GM12878 (cell line): ENCODE measurements at regions not wholly inside any gene's neighbourhood (a gene's known extent, or its start where the extent isn't known, plus 50 kb on each side); places are given as distances from the start of the nearest gene placed in this dataset.

Experiments used
- ATAC-seq: fragments of 200-7000 bp; cut with Tn5 transposase; 3 replicates; pipeline ENCODE4 v1.9.1; 2020; ENCODE audit warnings: mild to moderate bottlenecking, moderate library complexity
- BruUV-seq: library from RNA; stranded (reverse); fragments of 400-500 nt; replicated peaks from 2 replicates; lab custom pipeline; 2021; lab: Mats Ljungman, UMichigan
- CTCF ChIA-PET: fragments of 300-600 bp; sonication (Branson Sonifier 250); formaldehyde crosslinking; extraction: SDS; loops from one replicate; lab custom pipeline; 2021; ENCODE audit warnings: inconsistent platforms; lab: Yijun Ruan, JAX
- POLR2A ChIA-PET: fragments of 350-600 bp; formaldehyde crosslinking; extraction: SDS; loops from one replicate; lab custom pipeline; 2021; ENCODE audit warnings: inconsistent platforms; lab: Charles Lee
- RAD21 ChIA-PET: fragments of 300-600 bp; sonication (Branson Sonifier 250); formaldehyde crosslinking; loops from one replicate; lab custom pipeline; 2023; ENCODE audit warnings: antibody characterized with exemption; ENCODE audit not compliant: unreplicated experiment; lab: Charles Lee
- SMC1A ChIA-PET: fragments of 300-600 bp; sonication (Branson Sonifier 250); formaldehyde crosslinking; loops from one replicate; lab custom pipeline; 2023; ENCODE audit not compliant: unreplicated experiment, uncharacterized antibody; lab: Charles Lee
- DNase-seq: peaks from one replicate; pipeline ENCODE4 v3.0.0-alpha.2; 2011; ENCODE audit warnings: low read depth, low spot score
- FAIRE-seq: peaks from 3 replicates; lab custom pipeline; 2011; peaks lifted over from hg19 to GRCh38; lab: Jason Lieb, UNC
- H2AFZ ChIP-seq: 2 replicates; pipeline ENCODE4 v1.6.0; 2011; ENCODE audit warnings: low read depth, low read length, control low read depth; ENCODE audit not compliant: control insufficient read depth
- H3K27ac ChIP-seq: 2 replicates; pipeline ENCODE4 v1.5.1; 2011; ENCODE audit warnings: control low read depth; ENCODE audit not compliant: control insufficient read depth, insufficient read depth
- H3K27me3 ChIP-seq, 2 experiments: replicated peaks in 1 of 2; 2 replicates each; pipeline versions ENCODE4 v1.6.0 to v1.6.1; 2011; ENCODE audit warnings: low read length in 1 of 2; ENCODE audit not compliant: control insufficient read depth in 2 of 2, insufficient read depth in 2 of 2
- H3K36me3 ChIP-seq, 2 experiments: 2 replicates each; pipeline ENCODE4 v1.5.1; 2011; ENCODE audit warnings: low read length in 1 of 2; ENCODE audit not compliant: control insufficient read depth in 2 of 2, insufficient read depth in 2 of 2
- H3K4me1 ChIP-seq: 2 replicates; pipeline ENCODE4 v1.6.1; 2011; ENCODE audit warnings: mild to moderate bottlenecking, low read length, moderate library complexity, mixed read lengths; ENCODE audit not compliant: control insufficient read depth, insufficient read depth
- H3K4me2 ChIP-seq: 2 replicates; pipeline ENCODE4 v1.6.0; 2011; ENCODE audit warnings: control low read depth; ENCODE audit not compliant: control insufficient read depth, insufficient read depth
- H3K4me3 ChIP-seq: fragments of 200-600 bp; sonication (generic); 2 replicates; pipeline ENCODE4 v1.5.1; 2016
- H3K79me2 ChIP-seq: 2 replicates; pipeline ENCODE4 v1.6.0; 2011; ENCODE audit warnings: low read length; ENCODE audit not compliant: control insufficient read depth, insufficient read depth
- H3K9ac ChIP-seq: 2 replicates; pipeline ENCODE4 v1.8.0; 2011; ENCODE audit warnings: low read length, control low read depth, mixed read lengths; ENCODE audit not compliant: control insufficient read depth, insufficient read depth
- H3K9me3 ChIP-seq: replicated peaks from 3 replicates; pipeline ENCODE4 v1.5.1; 2011; ENCODE audit warnings: mild to moderate bottlenecking, low read length; ENCODE audit not compliant: control insufficient read depth, insufficient read depth
- H4K20me1 ChIP-seq: 2 replicates; pipeline ENCODE4 v1.6.0; 2011; ENCODE audit not compliant: control insufficient read depth, insufficient read depth
- ATF3 ChIP-seq: IDR thresholded peaks from 2 replicates; pipeline ENCODE4 v1.6.1; 2011; ENCODE audit warnings: low read depth, mild to moderate bottlenecking, low read length, moderate library complexity, borderline replicate concordance; ENCODE audit errors: extremely low read depth
- IKZF2 ChIP-seq, 2 experiments: fragments of 450-650 bp; IDR thresholded peaks; 2 replicates each; pipeline ENCODE4 v1.6.1; 2017; ENCODE audit warnings: mild to moderate bottlenecking in 2 of 2, moderate library complexity in 2 of 2
- KLF5 ChIP-seq: fragments of 450-650 bp; IDR thresholded peaks from 2 replicates; pipeline ENCODE4 v1.6.1; 2014; ENCODE audit warnings: mild to moderate bottlenecking; ENCODE audit not compliant: partially characterized antibody
- MEF2A ChIP-seq: IDR thresholded peaks from 2 replicates; pipeline ENCODE4 v1.6.1; 2011; ENCODE audit warnings: low read depth, mild to moderate bottlenecking, low read length, moderate library complexity; ENCODE audit not compliant: insufficient read depth
- MXI1 ChIP-seq: fragments of 150-350 bp; IDR thresholded peaks from 2 replicates; pipeline ENCODE4 v1.6.1; 2011; ENCODE audit warnings: low read depth, mild to moderate bottlenecking, inconsistent platforms, low read length, improper control_type of control experiment
- NFIC ChIP-seq: IDR thresholded peaks from 2 replicates; pipeline ENCODE4 v1.6.1; 2012; ENCODE audit warnings: low read depth, mild to moderate bottlenecking, inconsistent platforms, low read length, moderate library complexity
- NR2C1 ChIP-seq: fragments of 450-650 bp; IDR thresholded peaks from 2 replicates; pipeline ENCODE4 v1.6.1; 2017; ENCODE audit warnings: antibody characterized with exemption, mild to moderate bottlenecking, moderate library complexity
- NR2F1 ChIP-seq: fragments of 450-650 bp; conservative IDR thresholded peaks from 2 replicates; pipeline ENCODE4 v1.6.1; 2017; ENCODE audit warnings: mild to moderate bottlenecking
- NRF1 ChIP-seq: conservative IDR thresholded peaks from 2 replicates; pipeline ENCODE4 v1.6.1; 2011; ENCODE audit warnings: mild to moderate bottlenecking, low read depth, low read length, improper control_type of control experiment
- RB1 ChIP-seq: fragments of 450-650 bp; formaldehyde crosslinking; IDR thresholded peaks from 2 replicates; pipeline ENCODE4 v1.6.1; 2017; ENCODE audit warnings: mild to moderate bottlenecking, borderline replicate concordance
- RFX5 ChIP-seq: IDR thresholded peaks from 2 replicates; pipeline ENCODE4 v1.6.1; 2011; ENCODE audit warnings: low read depth, low read length, improper control_type of control experiment
- SMARCA5 ChIP-seq: fragments of 450-650 bp; IDR thresholded peaks from 2 replicates; pipeline ENCODE4 v1.6.1; 2017; ENCODE audit warnings: mild to moderate bottlenecking
- ZBED1 ChIP-seq: IDR thresholded peaks from 2 replicates; pipeline ENCODE4 v1.6.1; 2016; ENCODE audit warnings: borderline replicate concordance
- ZNF274 ChIP-seq: IDR thresholded peaks from one replicate; pipeline ENCODE4 v1.8.0; 2011; ENCODE audit not compliant: insufficient read length, insufficient read depth
- WGBS: methylation state at CpG from one replicate; pipeline ENCODE4 v1.1.6; 2016; ENCODE audit warnings: low lambda C conversion rate; ENCODE audit not compliant: insufficient replicate concordance, insufficient coverage; ENCODE audit errors: missing lambda C conversion rate; 5-methylcytosine and 5-hydroxymethylcytosine counted together
- in situ Hi-C: fragments of 300-500 bp; cut with MboI; formaldehyde crosslinking; loops from 9 replicates; pipeline ENCODE4 v1.14.3; 2018; ENCODE audit warnings: mixed read lengths
- intact Hi-C: fragments of 100-400 bp; cut with micrococcal nuclease; formaldehyde crosslinking; loops from one replicate; pipeline ENCODE4 v1.14.2; 2022; ENCODE audit not compliant: unreplicated experiment
- TF ChIP-seq, protein P1 (sequence below): fragments of 450-650 bp; conservative IDR thresholded peaks from 2 replicates; pipeline ENCODE4 v1.6.1; 2017; ENCODE audit warnings: mild to moderate bottlenecking, moderate library complexity
- TF ChIP-seq, protein P2 (sequence below): fragments of 450-650 bp; formaldehyde crosslinking; IDR thresholded peaks from 2 replicates; pipeline ENCODE4 v1.4.0; 2020; ENCODE audit warnings: mild to moderate bottlenecking, moderate library complexity
- TF ChIP-seq, protein P3 (sequence below): fragments of 450-650 bp; IDR thresholded peaks from 2 replicates; pipeline ENCODE4 v1.6.1; 2017; ENCODE audit warnings: antibody characterized with exemption, mild to moderate bottlenecking, moderate library complexity

DNA sequence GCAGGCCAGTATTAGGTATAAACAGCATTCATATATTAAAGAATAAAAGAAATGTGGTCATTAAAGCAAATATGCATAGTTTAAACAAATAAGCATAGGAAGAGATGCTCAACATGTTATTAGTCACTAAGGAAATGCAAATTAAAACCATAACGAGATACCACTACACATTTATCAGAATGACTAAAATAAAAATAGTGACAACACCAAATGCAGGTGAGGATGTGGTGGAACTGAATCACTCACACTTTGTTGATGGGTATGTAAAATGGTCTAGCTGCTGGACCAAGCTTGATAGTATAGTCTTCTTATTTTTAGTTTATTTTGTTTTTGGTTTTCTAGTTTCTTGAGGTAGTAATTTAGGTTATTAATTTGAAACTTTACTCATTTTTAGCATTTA is 242.9 kb downstream of the HGF start:
- Histone ChIP-seq H2AFZ (no peak overlapping the region), H3K27ac (no peak overlapping the region), H4K20me1 (no peaks in the 10 kb centered on the region), H3K27me3 (no peaks in the 10 kb centered on the region), H3K4me2 (no peak overlapping the region), H3K4me3 (no peak overlapping the region), H3K4me1 (no peaks in the 10 kb centered on the region), H3K36me3 (no peaks in the 10 kb centered on the region), H3K9me3 (no peaks in the 10 kb centered on the region), H3K79me2 (no peaks in the 10 kb centered on the region), H3K9ac (no peak overlapping the region)
- SMC1A ChIA-PET: interaction anchor here (1.0 to 1.8 kb wide), 2 partner anchors 10 to 19 kb away, joined by 3 to 4 read pairs; no protein-coding TSS in a partner anchor
- WGBS: 0% methylated on average over 1 of the region's 1 CpG
- RAD21 ChIA-PET: interaction anchor here (0.7 kb wide), 1 partner anchor 22 kb away, joined by 4 read pairs; no protein-coding TSS in a partner anchor
- in situ Hi-C loops: no loop called here
- BruUV-seq: no TSS peak
- FAIRE-seq (no peak), DNase-seq (no peak), ATAC-seq (peak; percentile 49; the same call in 2 of the 3 replicates)
- POLR2A ChIA-PET: interaction anchor here (0.6 kb wide), 1 partner anchor 1002 kb away, joined by 3 read pairs; no protein-coding TSS in a partner anchor
- intact Hi-C loops: no loop called here
- CTCF ChIA-PET: interaction anchor here (1.5 to 1.7 kb wide), 2 partner anchors 19 to 489 kb away, joined by 3 to 4 read pairs; no protein-coding TSS in a partner anchor
- TF ChIP-seq MEF2A (no peak), IKZF2 (IDR thresholded peaks at IDR 0.05) (no peak), ZBED1 (no peak), ZNF274 (no peak), NFIC (no peak), ATF3 (no peak), RB1 (no peak), NR2C1 (no peak), NRF1 (no peak), KLF5 (no peak), NR2F1 (no peak), SMARCA5 (no peak), MXI1 (no peak), RFX5 (no peak)
- TF ChIP-seq, protein P1, sequence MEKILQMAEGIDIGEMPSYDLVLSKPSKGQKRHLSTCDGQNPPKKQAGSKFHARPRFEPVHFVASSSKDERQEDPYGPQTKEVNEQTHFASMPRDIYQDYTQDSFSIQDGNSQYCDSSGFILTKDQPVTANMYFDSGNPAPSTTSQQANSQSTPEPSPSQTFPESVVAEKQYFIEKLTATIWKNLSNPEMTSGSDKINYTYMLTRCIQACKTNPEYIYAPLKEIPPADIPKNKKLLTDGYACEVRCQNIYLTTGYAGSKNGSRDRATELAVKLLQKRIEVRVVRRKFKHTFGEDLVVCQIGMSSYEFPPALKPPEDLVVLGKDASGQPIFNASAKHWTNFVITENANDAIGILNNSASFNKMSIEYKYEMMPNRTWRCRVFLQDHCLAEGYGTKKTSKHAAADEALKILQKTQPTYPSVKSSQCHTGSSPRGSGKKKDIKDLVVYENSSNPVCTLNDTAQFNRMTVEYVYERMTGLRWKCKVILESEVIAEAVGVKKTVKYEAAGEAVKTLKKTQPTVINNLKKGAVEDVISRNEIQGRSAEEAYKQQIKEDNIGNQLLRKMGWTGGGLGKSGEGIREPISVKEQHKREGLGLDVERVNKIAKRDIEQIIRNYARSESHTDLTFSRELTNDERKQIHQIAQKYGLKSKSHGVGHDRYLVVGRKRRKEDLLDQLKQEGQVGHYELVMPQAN: no peak
- TF ChIP-seq, protein P2, sequence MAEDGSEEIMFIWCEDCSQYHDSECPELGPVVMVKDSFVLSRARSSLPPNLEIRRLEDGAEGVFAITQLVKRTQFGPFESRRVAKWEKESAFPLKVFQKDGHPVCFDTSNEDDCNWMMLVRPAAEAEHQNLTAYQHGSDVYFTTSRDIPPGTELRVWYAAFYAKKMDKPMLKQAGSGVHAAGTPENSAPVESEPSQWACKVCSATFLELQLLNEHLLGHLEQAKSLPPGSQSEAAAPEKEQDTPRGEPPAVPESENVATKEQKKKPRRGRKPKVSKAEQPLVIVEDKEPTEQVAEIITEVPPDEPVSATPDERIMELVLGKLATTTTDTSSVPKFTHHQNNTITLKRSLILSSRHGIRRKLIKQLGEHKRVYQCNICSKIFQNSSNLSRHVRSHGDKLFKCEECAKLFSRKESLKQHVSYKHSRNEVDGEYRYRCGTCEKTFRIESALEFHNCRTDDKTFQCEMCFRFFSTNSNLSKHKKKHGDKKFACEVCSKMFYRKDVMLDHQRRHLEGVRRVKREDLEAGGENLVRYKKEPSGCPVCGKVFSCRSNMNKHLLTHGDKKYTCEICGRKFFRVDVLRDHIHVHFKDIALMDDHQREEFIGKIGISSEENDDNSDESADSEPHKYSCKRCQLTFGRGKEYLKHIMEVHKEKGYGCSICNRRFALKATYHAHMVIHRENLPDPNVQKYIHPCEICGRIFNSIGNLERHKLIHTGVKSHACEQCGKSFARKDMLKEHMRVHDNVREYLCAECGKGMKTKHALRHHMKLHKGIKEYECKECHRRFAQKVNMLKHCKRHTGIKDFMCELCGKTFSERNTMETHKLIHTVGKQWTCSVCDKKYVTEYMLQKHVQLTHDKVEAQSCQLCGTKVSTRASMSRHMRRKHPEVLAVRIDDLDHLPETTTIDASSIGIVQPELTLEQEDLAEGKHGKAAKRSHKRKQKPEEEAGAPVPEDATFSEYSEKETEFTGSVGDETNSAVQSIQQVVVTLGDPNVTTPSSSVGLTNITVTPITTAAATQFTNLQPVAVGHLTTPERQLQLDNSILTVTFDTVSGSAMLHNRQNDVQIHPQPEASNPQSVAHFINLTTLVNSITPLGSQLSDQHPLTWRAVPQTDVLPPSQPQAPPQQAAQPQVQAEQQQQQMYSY (CRISPR knock-in tag): no peak
- TF ChIP-seq, protein P3, sequence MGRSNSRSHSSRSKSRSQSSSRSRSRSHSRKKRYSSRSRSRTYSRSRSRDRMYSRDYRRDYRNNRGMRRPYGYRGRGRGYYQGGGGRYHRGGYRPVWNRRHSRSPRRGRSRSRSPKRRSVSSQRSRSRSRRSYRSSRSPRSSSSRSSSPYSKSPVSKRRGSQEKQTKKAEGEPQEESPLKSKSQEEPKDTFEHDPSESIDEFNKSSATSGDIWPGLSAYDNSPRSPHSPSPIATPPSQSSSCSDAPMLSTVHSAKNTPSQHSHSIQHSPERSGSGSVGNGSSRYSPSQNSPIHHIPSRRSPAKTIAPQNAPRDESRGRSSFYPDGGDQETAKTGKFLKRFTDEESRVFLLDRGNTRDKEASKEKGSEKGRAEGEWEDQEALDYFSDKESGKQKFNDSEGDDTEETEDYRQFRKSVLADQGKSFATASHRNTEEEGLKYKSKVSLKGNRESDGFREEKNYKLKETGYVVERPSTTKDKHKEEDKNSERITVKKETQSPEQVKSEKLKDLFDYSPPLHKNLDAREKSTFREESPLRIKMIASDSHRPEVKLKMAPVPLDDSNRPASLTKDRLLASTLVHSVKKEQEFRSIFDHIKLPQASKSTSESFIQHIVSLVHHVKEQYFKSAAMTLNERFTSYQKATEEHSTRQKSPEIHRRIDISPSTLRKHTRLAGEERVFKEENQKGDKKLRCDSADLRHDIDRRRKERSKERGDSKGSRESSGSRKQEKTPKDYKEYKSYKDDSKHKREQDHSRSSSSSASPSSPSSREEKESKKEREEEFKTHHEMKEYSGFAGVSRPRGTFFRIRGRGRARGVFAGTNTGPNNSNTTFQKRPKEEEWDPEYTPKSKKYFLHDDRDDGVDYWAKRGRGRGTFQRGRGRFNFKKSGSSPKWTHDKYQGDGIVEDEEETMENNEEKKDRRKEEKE: no peak
